ENCODE measurements at regions not wholly inside any gene's neighbourhood (a gene's known extent, or its start where the extent isn't known, plus 50 kb on each side); places are given as distances from the start of the nearest gene placed in this dataset.

DNA sequence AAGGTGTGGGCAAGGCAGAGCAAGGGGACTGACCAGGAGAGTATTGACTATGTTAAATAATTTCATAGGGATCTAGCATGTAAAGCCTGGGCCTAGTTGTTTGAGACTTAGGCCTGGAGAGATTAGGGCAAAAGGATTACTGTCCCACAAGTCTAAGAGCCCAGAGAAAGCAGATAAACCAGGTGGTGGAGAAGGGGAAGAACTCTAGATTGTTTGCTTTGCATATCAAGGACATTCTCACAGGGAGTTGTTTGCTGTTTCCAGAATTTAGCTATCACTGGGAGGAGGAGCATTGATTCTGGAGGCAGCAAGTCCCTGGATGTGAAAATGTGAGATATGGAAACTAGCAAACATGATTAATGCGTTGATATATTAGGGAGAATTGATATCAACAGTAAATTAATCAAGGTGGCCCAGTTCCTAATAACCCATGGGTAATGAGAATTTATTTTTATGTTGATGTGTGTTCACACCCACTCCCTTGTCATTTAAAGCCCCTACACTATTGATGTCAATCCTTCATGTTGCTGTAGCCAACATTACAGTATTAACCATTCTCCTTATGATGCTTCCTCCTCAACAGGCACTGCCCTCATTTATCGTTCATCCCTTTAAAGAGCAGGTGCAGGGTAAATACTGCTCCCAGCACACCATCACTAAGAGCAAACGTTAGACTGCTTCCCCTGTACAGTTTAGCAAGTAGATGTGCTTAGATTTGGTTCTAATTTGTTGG is 1666.7 kb upstream of the FLRT2 start:
- TF ChIP-seq SIN3A (IDR thresholded peaks at IDR 0.05; ENCODE audit: borderline replicate concordance, insufficient read depth, low read depth, low read length) = no peak
- TF ChIP-seq TCF7L2 (IDR thresholded peaks at IDR 0.05; ENCODE audit: low read depth, low read length) = no peak
- TF ChIP-seq, protein P1, sequence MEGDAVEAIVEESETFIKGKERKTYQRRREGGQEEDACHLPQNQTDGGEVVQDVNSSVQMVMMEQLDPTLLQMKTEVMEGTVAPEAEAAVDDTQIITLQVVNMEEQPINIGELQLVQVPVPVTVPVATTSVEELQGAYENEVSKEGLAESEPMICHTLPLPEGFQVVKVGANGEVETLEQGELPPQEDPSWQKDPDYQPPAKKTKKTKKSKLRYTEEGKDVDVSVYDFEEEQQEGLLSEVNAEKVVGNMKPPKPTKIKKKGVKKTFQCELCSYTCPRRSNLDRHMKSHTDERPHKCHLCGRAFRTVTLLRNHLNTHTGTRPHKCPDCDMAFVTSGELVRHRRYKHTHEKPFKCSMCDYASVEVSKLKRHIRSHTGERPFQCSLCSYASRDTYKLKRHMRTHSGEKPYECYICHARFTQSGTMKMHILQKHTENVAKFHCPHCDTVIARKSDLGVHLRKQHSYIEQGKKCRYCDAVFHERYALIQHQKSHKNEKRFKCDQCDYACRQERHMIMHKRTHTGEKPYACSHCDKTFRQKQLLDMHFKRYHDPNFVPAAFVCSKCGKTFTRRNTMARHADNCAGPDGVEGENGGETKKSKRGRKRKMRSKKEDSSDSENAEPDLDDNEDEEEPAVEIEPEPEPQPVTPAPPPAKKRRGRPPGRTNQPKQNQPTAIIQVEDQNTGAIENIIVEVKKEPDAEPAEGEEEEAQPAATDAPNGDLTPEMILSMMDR (IDR thresholded peaks at IDR 0.05) = no peak
- ATAC-seq (no peak), DNase-seq (ENCODE audit: low read depth, low spot score) (no peak)
- ChIA-PET POLR2A (no interaction called here), CTCF (no interaction called here)
- no peaks in the 10 kb centered on the region for H3K4me1 ChIP-seq (ENCODE audit: control insufficient read depth, insufficient read depth, low read length)
- intact Hi-C loops (cut with micrococcal nuclease; ENCODE audit: unreplicated experiment) = no loop called here
- no peaks in the 10 kb centered on the region for H3K9me3 ChIP-seq (ENCODE audit: control insufficient read depth, insufficient read depth, low read depth, low read length)
- in situ Hi-C loops (cut with HindIII; ENCODE audit: low pct_unique_long_range_greater_than_20kb, low sequenced_read_pairs) = no loop called here
- H3K4me3 ChIP-seq (ENCODE audit: low read depth in 2 of 2, low read length in 2 of 2) = no peak overlapping the region
- no TSS peak for BruUV-seq (replicated peaks)
- H3K27ac ChIP-seq (ENCODE audit: low read length) = no peak overlapping the region
- H3K36me3 ChIP-seq (ENCODE audit: control insufficient read depth, insufficient read depth, low read length) = no peaks in the 10 kb centered on the region
- H3K27me3 ChIP-seq (ENCODE audit: control insufficient read depth, insufficient read depth, low read length) = no peaks in the 10 kb centered on the region

DNA sequence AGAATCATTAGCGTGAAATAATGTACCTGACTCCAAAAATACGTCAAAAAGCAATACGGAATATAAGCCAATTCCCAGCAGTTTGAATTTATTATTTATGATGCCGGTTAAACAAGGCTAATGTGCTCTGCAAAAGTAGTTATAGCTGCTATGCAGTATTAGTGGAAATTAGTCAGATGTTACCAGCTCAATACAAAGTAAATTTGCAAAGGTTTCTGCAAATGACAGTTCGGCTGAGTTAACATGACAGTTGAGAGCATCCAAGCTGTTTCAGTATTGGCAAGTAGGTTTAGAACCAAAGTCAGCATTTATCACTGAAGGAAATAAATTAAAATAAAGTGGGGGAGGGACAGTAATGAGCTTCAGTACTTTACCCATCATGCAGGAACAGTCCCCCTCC is 1665.8 kb upstream of the FLRT2 start:
- CTCF ChIA-PET = no interaction called here

More for the DNA sequence above, 1665.8 kb upstream of the FLRT2 start:
- Histone ChIP-seq H3K27ac (ENCODE audit: low read length) (no peak overlapping the region), H3K36me3 (ENCODE audit: control insufficient read depth, insufficient read depth, low read length) (no peaks in the 10 kb centered on the region), H3K9me3 (ENCODE audit: control insufficient read depth, insufficient read depth, low read depth, low read length) (no peaks in the 10 kb centered on the region), H3K27me3 (ENCODE audit: control insufficient read depth, insufficient read depth, low read length) (no peaks in the 10 kb centered on the region), H3K4me1 (ENCODE audit: control insufficient read depth, insufficient read depth, low read length) (no peaks in the 10 kb centered on the region), H3K4me3 (ENCODE audit: low read depth in 2 of 2, low read length in 2 of 2) (no peak overlapping the region)
- ATAC-seq = no peak
- in situ Hi-C loops (cut with HindIII; ENCODE audit: low pct_unique_long_range_greater_than_20kb, low sequenced_read_pairs) (no loop called here), intact Hi-C loops (cut with micrococcal nuclease; ENCODE audit: unreplicated experiment) (no loop called here)
- POLR2A ChIA-PET = no interaction called here
- no TSS peak for BruUV-seq (replicated peaks)
- TF ChIP-seq SIN3A (IDR thresholded peaks at IDR 0.05; ENCODE audit: borderline replicate concordance, insufficient read depth, low read depth, low read length) = no peak
- no peak for TF ChIP-seq REST (IDR thresholded peaks at IDR 0.05; ENCODE audit: insufficient read depth in 1 of 2, low read depth in 2 of 2, low read length in 1 of 2)
- TF ChIP-seq, protein P1 (IDR thresholded peaks at IDR 0.05) = no peak
- no peak for TF ChIP-seq POLR2AphosphoS5 (IDR thresholded peaks at IDR 0.05; ENCODE audit: low read depth, low read length)
- TF ChIP-seq TCF7L2 (IDR thresholded peaks at IDR 0.05; ENCODE audit: low read depth, low read length) = no peak
- DNase-seq (ENCODE audit: low read depth, low spot score) = no peak
